H9 (cell line): ENCODE measurements at regions not wholly inside any gene's neighbourhood (a gene's known extent, or its start where the extent isn't known, plus 50 kb on each side); places are given as distances from the start of the nearest gene placed in this dataset.

ENCODE experiments used
- DNase-seq: peaks from one replicate; pipeline ENCODE4 v3.0.0-alpha.2; 2017
- H2AFZ ChIP-seq: one replicate; pipeline ENCODE4 v1.6.1; 2013; ENCODE audit warnings: mild to moderate bottlenecking, low read length, control low read depth, moderate library complexity
- H2AK5ac ChIP-seq: 2 replicates; pipeline ENCODE4 v1.6.1; 2013; ENCODE audit warnings: low read length, control low read depth, mixed read lengths; ENCODE audit not compliant: insufficient read length
- H2BK120ac ChIP-seq: one replicate; pipeline ENCODE4 v1.6.1; 2013; ENCODE audit warnings: low read depth, mild to moderate bottlenecking, low read length, control low read depth, inconsistent platforms; ENCODE audit not compliant: poor library complexity, severe bottlenecking
- H2BK12ac ChIP-seq: 2 replicates; pipeline ENCODE4 v1.6.1; 2013; ENCODE audit warnings: low read length, control low read depth, mixed read lengths, low read depth; ENCODE audit not compliant: insufficient read length
- H2BK15ac ChIP-seq: 2 replicates; pipeline ENCODE4 v1.6.1; 2013; ENCODE audit warnings: low read depth, low read length, control low read depth
- H2BK20ac ChIP-seq: one replicate; pipeline ENCODE4 v1.6.1; 2013; ENCODE audit warnings: low read depth, mild to moderate bottlenecking, low read length, control low read depth, inconsistent platforms; ENCODE audit not compliant: poor library complexity, severe bottlenecking
- H2BK5ac ChIP-seq: 2 replicates; pipeline ENCODE4 v1.6.1; 2013; ENCODE audit warnings: low read length, control low read depth, mixed read lengths; ENCODE audit not compliant: insufficient read length
- H3K14ac ChIP-seq: 2 replicates; pipeline ENCODE4 v1.6.1; 2013; ENCODE audit warnings: low read length, control low read depth; ENCODE audit not compliant: insufficient read depth
- H3K18ac ChIP-seq: 2 replicates; pipeline ENCODE4 v1.6.1; 2013; ENCODE audit warnings: low read depth, mild to moderate bottlenecking, mixed read lengths, low read length, control low read depth; ENCODE audit not compliant: insufficient read length
- H3K23ac ChIP-seq: 2 replicates; pipeline ENCODE4 v1.6.1; 2013; ENCODE audit warnings: low read length, control low read depth, mixed read lengths, low read depth; ENCODE audit not compliant: insufficient read length
- H3K23me2 ChIP-seq: 2 replicates; pipeline ENCODE4 v1.6.1; 2013; ENCODE audit warnings: low read depth, mild to moderate bottlenecking, mixed read lengths, low read length, control low read depth; ENCODE audit not compliant: insufficient read length, poor library complexity, severe bottlenecking
- H3K27ac ChIP-seq: 2 replicates; pipeline ENCODE4 v1.5.1; 2013; ENCODE audit warnings: low read length, control low read depth, mixed read lengths, low read depth; ENCODE audit not compliant: insufficient read length
- H3K27me3 ChIP-seq: 2 replicates; pipeline ENCODE4 v1.6.1; 2013; ENCODE audit warnings: low read length, control low read depth, inconsistent platforms; ENCODE audit not compliant: insufficient read depth
- H3K4ac ChIP-seq: 2 replicates; pipeline ENCODE4 v1.6.1; 2013; ENCODE audit warnings: low read depth, mild to moderate bottlenecking, control low read depth, inconsistent platforms, low read length, moderate library complexity
- H3K4me1 ChIP-seq: 2 replicates; pipeline ENCODE4 v1.6.1; 2013; ENCODE audit warnings: low read length, control low read depth, inconsistent platforms; ENCODE audit not compliant: insufficient read depth
- H3K4me2 ChIP-seq: 2 replicates; pipeline ENCODE4 v1.6.1; 2013; ENCODE audit warnings: low read length, control low read depth, mixed read lengths; ENCODE audit not compliant: insufficient read length, insufficient read depth
- H3K56ac ChIP-seq: 2 replicates; pipeline ENCODE4 v1.6.1; 2013; ENCODE audit warnings: low read depth, mild to moderate bottlenecking, mixed read lengths, low read length, control low read depth; ENCODE audit not compliant: insufficient read length
- H3K79me1 ChIP-seq: 2 replicates; pipeline ENCODE4 v1.6.1; 2013; ENCODE audit warnings: low read depth, mild to moderate bottlenecking, moderate library complexity, low read length, control low read depth, inconsistent platforms; ENCODE audit not compliant: insufficient read depth, poor library complexity, severe bottlenecking
- H3K79me2 ChIP-seq: 2 replicates; pipeline ENCODE4 v1.6.1; 2013; ENCODE audit warnings: low read length, control low read depth, inconsistent platforms; ENCODE audit not compliant: insufficient read depth
- H3K9ac ChIP-seq: 2 replicates; pipeline ENCODE4 v1.6.1; 2013; ENCODE audit warnings: low read length, control low read depth, mixed read lengths; ENCODE audit not compliant: insufficient read length; ENCODE audit errors: extremely low read depth
- H3K9me3 ChIP-seq: one replicate; pipeline ENCODE4 v1.6.1; 2013; ENCODE audit warnings: low read depth, low read length, inconsistent platforms; ENCODE audit not compliant: control insufficient read depth
- H3T11ph ChIP-seq: one replicate; pipeline ENCODE4 v1.6.1; 2013; ENCODE audit warnings: mild to moderate bottlenecking, low read length, control low read depth, inconsistent platforms
- H4K20me1 ChIP-seq: one replicate; pipeline ENCODE4 v1.6.1; 2013; ENCODE audit not compliant: control insufficient read depth, insufficient read length, insufficient read depth
- H4K5ac ChIP-seq: 2 replicates; pipeline ENCODE4 v1.6.1; 2013; ENCODE audit warnings: low read depth, mild to moderate bottlenecking, mixed read lengths, low read length, control low read depth; ENCODE audit not compliant: insufficient read length
- H4K8ac ChIP-seq: replicated peaks from 2 replicates; pipeline ENCODE4 v1.6.1; 2013; ENCODE audit warnings: low read length, control low read depth, mixed read lengths, low read depth; ENCODE audit not compliant: insufficient read length
- H4K91ac ChIP-seq: 2 replicates; pipeline ENCODE4 v1.6.1; 2013; ENCODE audit warnings: low read depth, mild to moderate bottlenecking, moderate library complexity, mixed read lengths, low read length, control low read depth; ENCODE audit not compliant: insufficient read length
- H3K27ac Mint-ChIP-seq, 3 experiments: 2 replicates in 2 of 3; 3 replicates in 1 of 3; pipeline ENCODE4 v1.8.0; 2020 to 2021; ENCODE audit warnings: mixed read lengths in 3 of 3, mild to moderate bottlenecking in 1 of 3, moderate library complexity in 1 of 3
- H3K27me3 Mint-ChIP-seq: 2 replicates; pipeline ENCODE4 v1.8.0; 2021; ENCODE audit warnings: low read depth, mild to moderate bottlenecking, moderate library complexity, mixed read lengths
- H3K36me3 Mint-ChIP-seq, 3 experiments: 2 replicates in 2 of 3; 3 replicates in 1 of 3; pipeline ENCODE4 v1.8.0; 2020 to 2021; ENCODE audit warnings: low read depth in 3 of 3, mixed read lengths in 3 of 3; ENCODE audit not compliant: insufficient read depth in 1 of 3
- H3K4me1 Mint-ChIP-seq, 2 experiments: 2 replicates each; pipeline ENCODE4 v1.8.0; 2020; ENCODE audit warnings: mixed read lengths in 2 of 2
- H3K4me3 Mint-ChIP-seq, 2 experiments: 2 replicates in 1 of 2; 3 replicates in 1 of 2; pipeline ENCODE4 v1.8.0; 2020 to 2021; ENCODE audit warnings: mild to moderate bottlenecking in 2 of 2, mixed read lengths in 2 of 2, moderate library complexity in 1 of 2
- H3K9me3 Mint-ChIP-seq, 2 experiments: 2 replicates in 1 of 2; 3 replicates in 1 of 2; pipeline ENCODE4 v1.8.0; 2020; ENCODE audit warnings: mild to moderate bottlenecking in 2 of 2, mixed read lengths in 2 of 2, moderate library complexity in 1 of 2
- CTCF ChIP-seq: fragments of 200-600 bp; sonication (generic); conservative IDR thresholded peaks from 3 replicates; pipeline ENCODE4 v1.8.0; 2021; ENCODE audit warnings: antibody characterized with exemption, mild to moderate bottlenecking
- WGBS: extraction: QIAGEN DNeasy Blood & Tissue Kit; methylation state at CpG from one replicate; pipeline ENCODE4 v1.1.7; 2013; ENCODE audit warnings: missing lambda C conversion rate, low lambda C conversion rate, mixed read lengths; ENCODE audit not compliant: insufficient read length; ENCODE audit errors: extremely low coverage; 5-methylcytosine and 5-hydroxymethylcytosine counted together

DNA sequence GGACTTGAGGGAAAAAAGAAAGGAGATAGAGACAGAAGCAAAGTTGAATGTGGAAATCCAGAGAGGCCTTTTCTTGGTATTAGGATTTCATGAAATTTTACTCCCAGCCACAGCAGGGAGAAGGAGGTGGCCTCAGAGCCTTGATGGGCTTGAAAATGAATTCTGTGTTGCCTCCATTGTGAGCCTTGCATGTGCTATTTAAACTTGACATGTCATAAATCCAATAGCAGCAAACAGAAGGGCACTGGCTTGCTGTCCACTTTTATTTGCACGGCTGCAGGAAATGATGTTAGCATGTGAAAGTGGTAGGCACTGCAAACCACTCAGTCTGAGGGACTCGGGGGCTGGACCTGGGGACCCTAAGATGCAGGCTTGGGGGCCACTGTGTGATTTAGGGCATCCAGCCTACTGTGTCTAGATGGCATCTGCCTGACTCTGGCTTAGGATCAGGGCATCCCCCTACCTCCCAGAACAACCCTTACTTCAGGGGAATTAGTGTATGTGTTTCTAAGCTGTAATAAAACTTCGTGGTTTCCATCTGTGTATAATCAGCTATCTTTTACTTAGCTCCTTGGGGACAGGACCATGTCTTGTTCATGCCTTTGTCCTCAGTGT is 139.1 kb upstream of the SKOR2 start:
- no peaks in the 10 kb centered on the region; a peak in 1 of 5 replicates for H3K9me3 Mint-ChIP-seq
- H3K56ac ChIP-seq = no peak overlapping the region
- no peak overlapping the region for H3K4me2 ChIP-seq
- H3K27me3 Mint-ChIP-seq = peaks cover 4% of the 10 kb centered on the region
- H3K79me1 ChIP-seq = no peaks in the 10 kb centered on the region
- H4K91ac ChIP-seq = no peak overlapping the region
- H3K4ac ChIP-seq = no peak overlapping the region
- H2BK20ac ChIP-seq = no peak overlapping the region
- no peak overlapping the region for H3K14ac ChIP-seq
- DNase-seq = peak; percentile 8
- H2AK5ac ChIP-seq = no peak overlapping the region
- WGBS = no CpG with 5 or more reads among the region's 3 CpGs
- H3K27ac Mint-ChIP-seq = no peak overlapping the region
- no peak overlapping the region for H2BK5ac ChIP-seq
- H2AFZ ChIP-seq = no peak overlapping the region
- no peak overlapping the region for H3K9ac ChIP-seq
- H2BK120ac ChIP-seq = no peak overlapping the region
- H3K4me3 Mint-ChIP-seq = no peak overlapping the region
- peaks cover 5% of the 10 kb centered on the region in 2 experiments for H3K4me1 Mint-ChIP-seq
- H3K4me1 ChIP-seq = no peaks in the 10 kb centered on the region
- no peaks in the 10 kb centered on the region for H3K27me3 ChIP-seq
- no peak overlapping the region for H3T11ph ChIP-seq
- H3K23ac ChIP-seq = no peak overlapping the region
- TF ChIP-seq CTCF = no peak
- H3K18ac ChIP-seq = no peak overlapping the region
- H3K23me2 ChIP-seq = no peaks in the 10 kb centered on the region
- H3K36me3 Mint-ChIP-seq = no peaks in the 10 kb centered on the region
- H2BK12ac ChIP-seq = no peak overlapping the region
- no peak overlapping the region for H2BK15ac ChIP-seq
- no peaks in the 10 kb centered on the region for H3K9me3 ChIP-seq
- no peak overlapping the region for H4K8ac ChIP-seq
- H4K5ac ChIP-seq = no peak overlapping the region
- no peaks in the 10 kb centered on the region for H4K20me1 ChIP-seq
- no peak overlapping the region for H3K27ac ChIP-seq
- H3K79me2 ChIP-seq = no peaks in the 10 kb centered on the region
